ENCODE measurements at regions not wholly inside any gene's neighbourhood (a gene's known extent, or its start where the extent isn't known, plus 50 kb on each side); places are given as distances from the start of the nearest gene placed in this dataset.
A peak's percentile ranks its signal among the peaks of the same experiment; 100 is the strongest.

- peak; percentile 5 for DNase-seq (ENCODE audit: low read depth)
- ChIA-PET POLR2A (no interaction called here), CTCF (interaction anchor here (0.6 to 1.4 kb wide), 2 partner anchors 12 to 248 kb away, joined by 3 read pairs; no protein-coding TSS in a partner anchor)
- H3K36me3 ChIP-seq (ENCODE audit: control insufficient read depth, insufficient read depth, low read length): no peaks in the 10 kb centered on the region
- peaks cover 4% of the 10 kb centered on the region for H3K27me3 ChIP-seq (ENCODE audit: control insufficient read depth, insufficient read depth, low read length)
- TF ChIP-seq CTCF (IDR thresholded peaks at IDR 0.05; ENCODE audit: insufficient read depth, low read depth, low read length): no peak
- no peak overlapping the region for H3K4me3 ChIP-seq (ENCODE audit: low read depth, low read length)
Measured at GRCh38 chr18:22734791-22735627, 198.1 kb upstream of the RBBP8 start.

GRCh38 chr18:22737054-22737453 lies 196.1 kb upstream of the RBBP8 start:
- TF ChIP-seq CTCF (IDR thresholded peaks at IDR 0.05; ENCODE audit: insufficient read depth, low read depth, low read length): no peak
- H3K36me3 ChIP-seq (ENCODE audit: control insufficient read depth, insufficient read depth, low read length): no peaks in the 10 kb centered on the region
- CTCF ChIA-PET: no interaction called here
- H3K4me3 ChIP-seq (ENCODE audit: low read depth, low read length): no peak overlapping the region
- peaks cover 2% of the 10 kb centered on the region; the same call in 1 of the 2 replicates for H3K27me3 ChIP-seq (ENCODE audit: control insufficient read depth, insufficient read depth, low read length)
- POLR2A ChIA-PET: no interaction called here
- no peak for DNase-seq (ENCODE audit: low read depth)

- POLR2A ChIA-PET: no interaction called here
- no peaks in the 10 kb centered on the region for H3K36me3 ChIP-seq (ENCODE audit: control insufficient read depth, insufficient read depth, low read length)
- peaks cover 3% of the 10 kb centered on the region; the same call in 1 of the 2 replicates for H3K27me3 ChIP-seq (ENCODE audit: control insufficient read depth, insufficient read depth, low read length)
- TF ChIP-seq CTCF (IDR thresholded peaks at IDR 0.05; ENCODE audit: insufficient read depth, low read depth, low read length): no peak
- H3K4me3 ChIP-seq (ENCODE audit: low read depth, low read length): no peak overlapping the region
- CTCF ChIA-PET: no interaction called here
- DNase-seq (ENCODE audit: low read depth): no peak
Measured at GRCh38 chr18:22739061-22739642, 194.0 kb upstream of the RBBP8 start.

- ChIA-PET POLR2A (no interaction called here), CTCF (no interaction called here)
- no peak for DNase-seq (ENCODE audit: low read depth)
- no peak for TF ChIP-seq CTCF (IDR thresholded peaks at IDR 0.05; ENCODE audit: insufficient read depth, low read depth, low read length)
- peaks cover 3% of the 10 kb centered on the region; the same call in 1 of the 2 replicates for H3K27me3 ChIP-seq (ENCODE audit: control insufficient read depth, insufficient read depth, low read length)
- no peaks in the 10 kb centered on the region for H3K36me3 ChIP-seq (ENCODE audit: control insufficient read depth, insufficient read depth, low read length)
- H3K4me3 ChIP-seq (ENCODE audit: low read depth, low read length): no peak overlapping the region
Measured at GRCh38 chr18:22739789-22740188, 193.3 kb upstream of the RBBP8 start.

- no peaks in the 10 kb centered on the region for H3K36me3 ChIP-seq (ENCODE audit: control insufficient read depth, insufficient read depth, low read length)
- POLR2A ChIA-PET: no interaction called here
- peaks cover 3% of the 10 kb centered on the region; the same call in 1 of the 2 replicates for H3K27me3 ChIP-seq (ENCODE audit: control insufficient read depth, insufficient read depth, low read length)
- CTCF ChIA-PET: no interaction called here
- TF ChIP-seq CTCF (IDR thresholded peaks at IDR 0.05; ENCODE audit: insufficient read depth, low read depth, low read length): no peak
- DNase-seq (ENCODE audit: low read depth): no peak
- no peak overlapping the region for H3K4me3 ChIP-seq (ENCODE audit: low read depth, low read length)
Measured at GRCh38 chr18:22741318-22741717, 191.8 kb upstream of the RBBP8 start.
